AG10803 (cell line): ENCODE measurements at regions not wholly inside any gene's neighbourhood (a gene's known extent, or its start where the extent isn't known, plus 50 kb on each side); places are given as distances from the start of the nearest gene placed in this dataset.
"Not testable (repeated sequence)": the region's sequence is repeated elsewhere in the genome, so short reads cannot be mapped to it uniquely, and the experiment has no call there.

Source experiments
- DNase-seq: peaks from one replicate; pipeline ENCODE4 v3.0.0; 2010; ENCODE audit warnings: low read depth
- H3K4me3 ChIP-seq: 2 replicates; pipeline ENCODE4 v1.5.1; 2011; ENCODE audit warnings: mild to moderate bottlenecking, low read length, control low read depth
- CTCF ChIP-seq: conservative IDR thresholded peaks from 2 replicates; pipeline ENCODE4 v1.5.1; 2011; ENCODE audit warnings: mild to moderate bottlenecking, low read length, control low read depth, inconsistent platforms

- no peak overlapping the region for H3K4me3 ChIP-seq
- DNase-seq = no peak
- no peak for TF ChIP-seq CTCF
These were observed 86.8 kb downstream of the TMCO5A start for GRCh38 chr15:38021259-38021658.

- TF ChIP-seq CTCF = no peak
- H3K4me3 ChIP-seq = no peak overlapping the region
- no peak for DNase-seq
These were observed 90.1 kb downstream of the TMCO5A start for GRCh38 chr15:38024293-38025091.

- H3K4me3 ChIP-seq, DNase-seq: not testable (repeated sequence)
These were observed 91.2 kb downstream of the TMCO5A start for GRCh38 chr15:38025656-38026055.

GRCh38 chr15:38028869-38029268 is 94.4 kb downstream of the TMCO5A start:
- TF ChIP-seq CTCF = peak; percentile 31
- H3K4me3 ChIP-seq = no peak overlapping the region
- no peak for DNase-seq

- no peak overlapping the region for H3K4me3 ChIP-seq
- no peak for TF ChIP-seq CTCF
- no peak for DNase-seq
These were observed 95.3 kb downstream of the TMCO5A start for GRCh38 chr15:38029736-38030135.

- no peak for DNase-seq
- no peak overlapping the region for H3K4me3 ChIP-seq
- no peak for TF ChIP-seq CTCF
These were observed 96.2 kb downstream of the TMCO5A start for GRCh38 chr15:38030609-38031008.

- no peak for DNase-seq
- no peak overlapping the region for H3K4me3 ChIP-seq
- no peak for TF ChIP-seq CTCF
These were observed 101.3 kb downstream of the TMCO5A start for GRCh38 chr15:38035701-38036100.
